ENCODE measurements at regions not wholly inside any gene's neighbourhood (a gene's known extent, or its start where the extent isn't known, plus 50 kb on each side); places are given as distances from the start of the nearest gene placed in this dataset.
"Not testable (repeated sequence)": the region's sequence is repeated elsewhere in the genome, so short reads cannot be mapped to it uniquely, and the experiment has no call there.

DNA sequence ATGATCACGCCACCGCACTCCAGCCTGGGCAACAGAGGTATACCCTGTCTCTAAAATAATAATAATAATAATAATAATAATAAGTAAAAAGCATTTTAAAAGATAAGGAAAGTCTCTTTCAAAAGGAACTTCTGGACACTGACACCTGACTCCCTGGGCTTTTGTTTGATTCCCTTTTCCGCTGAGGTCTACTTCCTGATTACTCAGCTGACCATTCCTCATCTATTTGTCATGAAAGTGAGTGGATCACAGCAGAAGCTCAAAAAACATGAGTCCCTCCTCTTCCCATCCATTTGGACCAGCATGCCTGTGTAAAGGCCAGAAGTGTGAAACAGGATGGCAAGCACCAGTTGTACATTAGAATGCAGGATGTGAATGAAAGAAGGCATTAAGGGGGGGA lies 61.1 kb upstream of the FBXO28 start:
- peak; percentile 79 for DNase-seq (ENCODE audit: low read depth)
- H3K4me3 ChIP-seq (ENCODE audit: low read length), result no peak overlapping the region
- TF ChIP-seq, protein P1, sequence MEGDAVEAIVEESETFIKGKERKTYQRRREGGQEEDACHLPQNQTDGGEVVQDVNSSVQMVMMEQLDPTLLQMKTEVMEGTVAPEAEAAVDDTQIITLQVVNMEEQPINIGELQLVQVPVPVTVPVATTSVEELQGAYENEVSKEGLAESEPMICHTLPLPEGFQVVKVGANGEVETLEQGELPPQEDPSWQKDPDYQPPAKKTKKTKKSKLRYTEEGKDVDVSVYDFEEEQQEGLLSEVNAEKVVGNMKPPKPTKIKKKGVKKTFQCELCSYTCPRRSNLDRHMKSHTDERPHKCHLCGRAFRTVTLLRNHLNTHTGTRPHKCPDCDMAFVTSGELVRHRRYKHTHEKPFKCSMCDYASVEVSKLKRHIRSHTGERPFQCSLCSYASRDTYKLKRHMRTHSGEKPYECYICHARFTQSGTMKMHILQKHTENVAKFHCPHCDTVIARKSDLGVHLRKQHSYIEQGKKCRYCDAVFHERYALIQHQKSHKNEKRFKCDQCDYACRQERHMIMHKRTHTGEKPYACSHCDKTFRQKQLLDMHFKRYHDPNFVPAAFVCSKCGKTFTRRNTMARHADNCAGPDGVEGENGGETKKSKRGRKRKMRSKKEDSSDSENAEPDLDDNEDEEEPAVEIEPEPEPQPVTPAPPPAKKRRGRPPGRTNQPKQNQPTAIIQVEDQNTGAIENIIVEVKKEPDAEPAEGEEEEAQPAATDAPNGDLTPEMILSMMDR (IDR thresholded peaks at IDR 0.05; ENCODE audit: insufficient read depth, low read depth, low read length, missing control alignments), result no peak

DNA sequence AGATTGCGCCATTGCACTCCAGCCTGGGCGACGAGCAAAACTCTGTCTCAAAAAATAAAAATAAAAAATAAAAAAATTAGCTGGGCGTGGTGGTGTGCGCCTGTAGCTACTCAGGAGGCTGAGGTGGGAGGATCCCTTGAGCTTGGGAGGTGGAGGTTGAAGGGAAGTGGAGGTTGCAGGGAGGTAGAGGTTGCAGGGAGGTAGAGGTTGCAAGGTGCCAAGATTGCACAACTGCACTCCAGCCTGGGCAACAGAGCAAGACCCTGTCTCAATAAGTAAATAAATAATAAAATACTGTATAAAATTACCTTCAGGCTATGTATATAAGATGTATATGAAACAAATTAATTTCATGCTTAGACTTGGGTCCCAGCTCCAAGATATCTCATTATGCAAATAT lies 62.1 kb upstream of the FBXO28 start:
- H3K4me3 ChIP-seq (ENCODE audit: low read length); DNase-seq (ENCODE audit: low read depth): not testable (repeated sequence)

DNA sequence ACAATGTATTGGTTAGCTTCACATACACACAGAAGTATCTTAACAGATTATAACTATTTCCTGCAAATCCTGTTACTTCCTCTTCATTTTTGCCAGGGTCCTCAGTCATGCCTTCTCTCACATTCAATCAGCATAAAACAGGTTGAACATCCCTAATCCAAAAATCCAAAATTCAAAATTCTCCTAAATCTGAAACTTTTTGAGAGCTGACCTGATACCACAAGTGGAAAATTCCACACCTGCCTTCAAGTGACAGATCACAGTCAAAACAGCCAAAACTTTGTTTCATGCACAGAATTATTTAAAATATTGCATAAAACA lies 62.9 kb upstream of the FBXO28 start:
- no peak for DNase-seq (ENCODE audit: low read depth)
- no peak overlapping the region for H3K4me3 ChIP-seq (ENCODE audit: low read length)
- TF ChIP-seq, protein P1 (IDR thresholded peaks at IDR 0.05; ENCODE audit: insufficient read depth, low read depth, low read length, missing control alignments), result no peak

DNA sequence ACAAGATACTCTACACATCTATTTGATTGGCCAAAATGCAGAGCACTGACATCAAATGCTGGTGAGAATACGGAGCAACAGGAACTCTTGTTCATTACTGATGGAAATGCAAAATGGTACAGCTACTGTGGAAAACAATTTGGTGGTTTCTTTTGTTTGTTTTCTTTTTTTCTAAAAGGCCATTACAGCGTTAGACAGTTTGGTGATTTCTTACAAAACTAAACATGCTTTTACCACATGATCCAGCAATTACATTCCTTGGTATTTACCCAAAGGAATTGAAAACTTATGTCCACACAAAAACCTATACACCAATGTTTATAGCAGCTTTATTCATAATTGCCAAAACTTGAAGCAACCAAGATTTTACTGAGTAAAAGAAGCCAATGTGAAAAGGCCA lies 66.4 kb upstream of the FBXO28 start:
- no peak for DNase-seq (ENCODE audit: low read depth)
- TF ChIP-seq, protein P1 (IDR thresholded peaks at IDR 0.05; ENCODE audit: insufficient read depth, low read depth, low read length, missing control alignments), result no peak
- H3K4me3 ChIP-seq (ENCODE audit: low read length), result no peak overlapping the region

DNA sequence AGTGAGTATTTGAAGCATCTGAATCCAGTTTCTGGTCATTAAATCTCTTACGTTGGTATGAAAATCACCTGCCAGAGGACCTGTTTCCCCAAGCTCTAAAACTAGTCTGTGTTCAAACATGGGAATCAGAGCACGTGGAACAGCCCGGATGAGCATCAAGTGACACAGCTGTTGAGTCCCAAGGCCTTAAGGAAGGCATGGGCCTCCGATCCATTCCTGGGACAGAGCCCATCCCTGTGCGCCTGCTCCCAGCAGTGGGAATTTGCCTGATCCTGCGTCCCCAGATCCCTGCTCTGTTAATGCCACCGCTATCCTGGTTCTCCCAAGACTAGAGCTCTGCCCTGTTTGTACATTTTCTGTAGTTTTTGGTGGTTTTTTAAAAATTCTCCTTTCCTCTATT lies 68.4 kb upstream of the FBXO28 start:
- H3K4me3 ChIP-seq (ENCODE audit: low read length), result no peak overlapping the region
- TF ChIP-seq, protein P1 (IDR thresholded peaks at IDR 0.05; ENCODE audit: insufficient read depth, low read depth, low read length, missing control alignments), result no peak
- DNase-seq (ENCODE audit: low read depth), result no peak

DNA sequence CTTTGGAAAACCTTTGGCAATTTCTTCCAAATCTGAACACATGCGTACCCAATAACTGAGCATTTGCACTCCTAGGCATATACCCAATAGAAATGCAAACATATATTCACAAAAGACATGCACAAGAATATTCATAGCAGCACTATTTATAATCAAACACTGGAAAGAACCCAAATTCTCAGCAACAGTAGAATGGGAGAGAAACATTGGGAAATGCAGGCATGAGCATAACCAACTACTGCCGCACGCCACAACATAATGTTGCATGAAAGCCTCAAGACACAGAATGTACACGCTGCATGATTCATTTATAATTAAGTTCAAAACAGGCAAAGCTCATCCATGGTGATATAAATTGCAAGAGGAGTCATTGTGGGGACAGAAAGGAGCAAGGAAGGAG lies 69.5 kb upstream of the FBXO28 start:
- no peak for DNase-seq (ENCODE audit: low read depth)
- no peak overlapping the region for H3K4me3 ChIP-seq (ENCODE audit: low read length)

DNA sequence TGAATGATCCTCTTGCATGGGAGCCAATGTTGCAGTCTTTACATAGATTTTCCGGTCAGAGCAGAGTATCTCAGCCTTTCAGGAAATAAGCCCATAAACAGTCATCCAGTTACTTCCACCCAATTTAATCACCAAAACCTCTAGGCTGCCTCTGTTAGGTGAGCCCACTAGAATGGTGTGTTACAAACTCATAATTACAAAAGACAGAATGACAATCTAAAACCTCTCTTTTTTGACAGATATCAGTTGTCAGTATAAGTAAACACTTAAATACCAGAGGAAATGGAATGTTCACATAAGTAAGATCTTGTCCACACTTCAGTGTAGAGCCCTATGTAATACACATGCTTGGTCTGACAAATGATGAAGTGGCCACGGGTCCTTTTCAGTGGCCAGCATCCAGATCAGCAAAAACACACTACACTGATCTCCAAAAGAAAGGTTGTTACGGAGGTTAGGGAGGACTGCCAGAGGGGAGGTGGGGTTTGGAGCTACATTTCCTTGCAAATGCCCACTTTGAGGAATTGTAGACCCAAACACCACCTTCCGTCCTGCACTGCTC lies 71.3 kb upstream of the FBXO28 start:
- no peak for DNase-seq (ENCODE audit: low read depth)

More for the DNA sequence above, 69.5 kb upstream of the FBXO28 start:
- TF ChIP-seq, protein P1 (IDR thresholded peaks at IDR 0.05; ENCODE audit: insufficient read depth, low read depth, low read length, missing control alignments), result no peak

More for the DNA sequence above, 71.3 kb upstream of the FBXO28 start:
- no peak overlapping the region for H3K4me3 ChIP-seq (ENCODE audit: low read length)
- TF ChIP-seq, protein P1 (IDR thresholded peaks at IDR 0.05; ENCODE audit: insufficient read depth, low read depth, low read length, missing control alignments), result no peak

Measured in epithelial cell of esophagus (primary cell).